Stimulated activated CD4-positive, alpha-beta T cell treated with anti-CD3 and anti-CD28 coated beads, Interleukin-4, amount 100 ng/mL, for 48 hours (primary cell): ENCODE measurements at regions not wholly inside any gene's neighbourhood (a gene's known extent, or its start where the extent isn't known, plus 50 kb on each side); places are given as distances from the start of the nearest gene placed in this dataset.

Experiments used
- DNase-seq, 2 donors: peaks; one replicate each; pipeline ENCODE4 v3.0.0-alpha.2; 2020; ENCODE audit warnings: low read depth in 2 of 2

- DNase-seq, result no peak
Measured at GRCh38 chr5:20556115-20556763, 568.2 kb upstream of the CDH18 start.

- DNase-seq, result no peak
Measured at GRCh38 chr5:20555034-20555433, 567.0 kb upstream of the CDH18 start.

GRCh38 chr5:20554001-20554400 is 566.0 kb upstream of the CDH18 start:
- DNase-seq, result no peak

GRCh38 chr5:20537911-20538703 is 550.1 kb upstream of the CDH18 start:
- DNase-seq, result no peak

GRCh38 chr5:20536813-20537212 is 548.8 kb upstream of the CDH18 start:
- no peak for DNase-seq

- DNase-seq, result no peak
Measured at GRCh38 chr5:20536341-20536740, 548.3 kb upstream of the CDH18 start.

GRCh38 chr5:20528471-20528870 is 540.5 kb upstream of the CDH18 start:
- DNase-seq, result no peak

- no peak for DNase-seq
Measured at GRCh38 chr5:20524991-20525529, 537.1 kb upstream of the CDH18 start.

GRCh38 chr5:20522905-20523482 is 535.0 kb upstream of the CDH18 start:
- no peak for DNase-seq

- no peak for DNase-seq
Measured at GRCh38 chr5:20515606-20516005, 527.6 kb upstream of the CDH18 start.

GRCh38 chr5:20514145-20514544 is 526.1 kb upstream of the CDH18 start:
- DNase-seq, result no peak

- DNase-seq, result no peak
Measured at GRCh38 chr5:20500546-20500945, 512.5 kb upstream of the CDH18 start.

GRCh38 chr5:20498926-20499325 is 510.9 kb upstream of the CDH18 start:
- no peak for DNase-seq

GRCh38 chr5:20498102-20498501 is 510.1 kb upstream of the CDH18 start:
- DNase-seq, result no peak

- no peak for DNase-seq
Measured at GRCh38 chr5:20497356-20497755, 509.4 kb upstream of the CDH18 start.

- DNase-seq, result no peak
Measured at GRCh38 chr5:20494706-20495105, 506.7 kb upstream of the CDH18 start.

GRCh38 chr5:20486826-20487225 is 498.8 kb upstream of the CDH18 start:
- no peak for DNase-seq

- DNase-seq, result no peak
Measured at GRCh38 chr5:20476016-20476415, 488.0 kb upstream of the CDH18 start.

GRCh38 chr5:20470997-20471396 is 483.0 kb upstream of the CDH18 start:
- DNase-seq, result no peak

- no peak for DNase-seq
Measured at GRCh38 chr5:20469792-20470191, 481.8 kb upstream of the CDH18 start.

GRCh38 chr5:20469390-20469789 is 481.4 kb upstream of the CDH18 start:
- no peak for DNase-seq

GRCh38 chr5:20466512-20466911 is 478.5 kb upstream of the CDH18 start:
- no peak for DNase-seq

GRCh38 chr5:20463206-20463605 is 475.2 kb upstream of the CDH18 start:
- DNase-seq, result no peak
